AG20443 (cell line): ENCODE measurements at regions not wholly inside any gene's neighbourhood (a gene's known extent, or its start where the extent isn't known, plus 50 kb on each side); places are given as distances from the start of the nearest gene placed in this dataset.

Source experiments
- DNase-seq: peaks from one replicate; pipeline ENCODE4 v3.0.0; 2012; ENCODE audit warnings: low spot score, mixed read lengths

DNA sequence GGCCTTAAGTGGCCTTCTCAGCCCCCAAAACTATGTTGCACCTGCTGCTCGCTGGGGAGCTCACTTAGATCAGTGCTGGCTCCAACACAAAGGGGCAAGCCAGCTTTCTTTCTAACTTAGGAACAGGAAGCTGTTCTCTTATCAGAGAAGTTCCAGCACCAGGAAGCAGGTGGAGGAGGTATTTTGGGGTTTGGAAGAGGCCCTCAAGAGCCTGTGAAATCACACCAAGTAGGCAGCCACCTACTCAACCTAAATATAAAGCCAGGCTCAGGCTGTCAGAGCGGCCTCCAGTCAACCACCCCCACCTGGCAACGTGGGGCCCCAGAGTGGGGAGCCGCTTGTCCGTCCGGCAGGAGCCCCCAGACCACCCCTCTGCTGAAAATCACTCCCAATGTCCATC is 152.8 kb downstream of the OLFM1 start:
- no peak for DNase-seq

DNA sequence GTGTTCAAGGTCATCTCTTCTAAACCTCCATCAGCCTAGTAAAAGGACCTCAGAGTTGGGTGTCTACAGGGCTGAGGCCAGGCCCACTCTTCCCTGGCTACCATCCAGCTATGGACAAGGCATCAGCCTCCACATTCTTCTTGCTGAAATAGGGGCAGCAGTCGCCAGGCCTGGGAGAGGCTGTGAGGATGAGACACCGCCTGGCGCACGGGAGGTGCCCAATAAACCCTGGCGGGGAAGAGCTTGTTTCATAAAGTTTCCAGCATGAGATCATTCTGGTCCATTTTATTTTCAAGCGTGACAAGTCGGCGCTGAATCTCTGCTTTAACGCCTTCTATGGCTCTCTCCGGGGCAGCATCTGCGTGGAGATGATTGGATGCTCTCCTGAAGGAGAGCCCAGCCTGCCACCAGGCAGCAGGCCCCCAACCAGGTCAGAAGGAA is 153.4 kb downstream of the OLFM1 start:
- DNase-seq: no peak

DNA sequence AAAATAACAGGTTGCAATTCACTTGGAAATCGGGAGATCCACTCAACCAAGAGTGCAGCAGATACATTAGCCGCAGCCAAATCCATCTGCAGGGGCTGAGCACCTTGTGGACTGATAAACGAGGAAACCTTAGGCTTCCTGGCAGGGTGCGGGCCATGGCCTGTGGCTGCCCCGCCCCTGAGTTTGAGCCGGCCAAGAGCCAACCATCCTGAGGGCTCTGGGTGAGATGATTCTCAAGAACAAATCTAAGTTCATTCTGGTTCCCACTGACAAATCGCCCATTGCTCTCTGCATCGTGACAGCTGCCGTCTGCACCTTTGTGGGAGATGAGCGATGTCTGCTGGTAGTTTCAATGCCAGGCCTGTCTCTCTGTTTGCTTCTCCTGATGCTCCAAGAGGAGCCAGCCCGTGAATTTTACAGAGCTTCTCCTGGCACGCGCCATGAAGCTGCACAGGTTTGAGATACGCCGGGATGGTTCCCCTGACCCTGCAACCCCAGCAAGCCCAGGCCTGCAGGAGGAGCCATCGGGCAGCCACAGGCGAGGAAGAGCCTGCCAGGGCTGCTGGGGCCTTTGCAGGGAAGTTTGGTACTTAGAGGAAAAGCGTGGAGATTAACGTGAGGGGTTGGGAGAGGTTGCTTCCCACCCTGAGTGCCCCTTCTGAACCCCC is 154.0 kb downstream of the OLFM1 start:
- no peak for DNase-seq

DNA sequence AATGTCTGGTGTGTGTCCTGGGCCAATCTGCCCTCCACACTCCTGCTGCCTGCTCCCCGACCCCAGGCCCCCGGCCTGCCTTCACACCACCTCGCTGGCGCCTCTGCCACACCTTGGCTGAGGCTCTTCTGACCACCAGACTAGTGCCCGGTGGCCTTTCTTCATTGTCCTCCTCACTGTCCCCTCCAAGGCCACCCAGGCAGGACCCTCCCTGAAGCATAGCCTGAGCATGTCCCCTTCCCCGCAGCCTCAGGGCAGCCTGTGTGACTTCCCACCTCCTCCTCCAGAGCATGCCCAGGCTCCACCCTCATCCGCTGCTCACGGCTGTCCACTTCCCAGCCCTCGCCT is 154.6 kb downstream of the OLFM1 start:
- no peak for DNase-seq

DNA sequence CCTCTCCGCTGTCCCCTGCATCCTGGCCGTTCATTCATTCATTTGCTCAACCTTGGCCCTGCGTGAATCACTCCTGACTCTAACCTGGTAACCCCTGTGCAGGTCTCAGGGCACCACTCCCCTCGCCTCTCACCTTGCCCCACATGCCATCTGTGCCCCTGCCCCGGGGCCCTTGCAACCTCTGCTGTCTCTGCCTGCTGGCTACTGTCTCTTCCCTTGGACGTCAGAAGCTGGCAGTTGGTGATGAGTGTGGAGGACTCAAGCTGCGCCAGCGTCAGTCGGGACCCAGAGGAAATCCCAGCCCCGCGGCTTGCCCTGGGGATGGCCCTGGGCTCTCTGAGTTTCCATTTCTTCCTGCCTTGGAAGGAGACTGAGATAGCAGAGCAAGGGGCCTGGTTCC is 154.9 kb downstream of the OLFM1 start:
- no peak for DNase-seq

DNA sequence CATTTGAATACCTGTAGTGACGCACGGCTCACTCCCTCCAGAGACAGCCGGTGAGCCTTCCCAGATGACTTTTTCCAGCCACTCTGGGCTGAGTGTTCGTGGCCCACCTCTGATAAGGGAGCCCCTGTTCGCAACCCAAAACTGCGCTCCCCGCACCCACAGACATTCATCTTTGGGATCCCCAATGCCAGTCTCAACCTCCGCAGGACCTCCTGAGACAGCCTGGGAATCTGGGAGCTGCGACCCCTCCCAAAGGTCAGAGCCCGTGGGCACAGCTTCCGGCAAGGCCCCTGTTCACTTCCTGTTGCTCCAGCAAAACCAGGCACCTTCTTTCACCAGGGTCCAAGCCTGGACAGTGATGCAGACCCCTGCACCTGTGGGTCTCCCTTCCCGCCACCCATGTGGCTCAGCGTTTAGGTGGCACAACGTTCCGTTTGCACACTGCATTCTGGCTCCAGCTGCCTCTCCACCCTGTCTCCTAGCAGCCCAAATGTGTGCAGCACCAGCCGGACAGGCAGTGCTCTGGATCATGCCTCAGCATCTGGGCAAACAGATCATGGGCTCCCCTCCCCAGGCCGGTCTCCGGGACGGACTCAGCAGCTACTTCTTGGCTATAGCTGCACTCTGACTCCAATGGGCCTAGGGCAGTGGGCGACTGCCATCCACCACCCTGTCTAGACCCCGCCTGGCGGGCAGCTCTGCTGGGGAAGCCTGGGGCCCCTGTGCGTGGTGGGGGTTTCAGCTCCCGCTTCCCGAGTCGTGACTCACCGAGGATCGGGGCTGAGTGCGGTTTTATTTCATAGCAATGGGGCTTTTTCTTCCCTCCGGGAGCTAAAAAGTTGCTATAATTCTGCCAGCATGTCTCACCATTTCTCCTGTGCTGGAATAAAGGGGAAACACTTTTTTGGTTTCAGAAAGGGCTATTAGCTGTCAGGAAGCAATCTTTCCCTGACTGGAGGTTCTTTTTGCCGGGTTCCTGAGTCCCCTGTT is 156.0 kb downstream of the OLFM1 start:
- no peak for DNase-seq

DNA sequence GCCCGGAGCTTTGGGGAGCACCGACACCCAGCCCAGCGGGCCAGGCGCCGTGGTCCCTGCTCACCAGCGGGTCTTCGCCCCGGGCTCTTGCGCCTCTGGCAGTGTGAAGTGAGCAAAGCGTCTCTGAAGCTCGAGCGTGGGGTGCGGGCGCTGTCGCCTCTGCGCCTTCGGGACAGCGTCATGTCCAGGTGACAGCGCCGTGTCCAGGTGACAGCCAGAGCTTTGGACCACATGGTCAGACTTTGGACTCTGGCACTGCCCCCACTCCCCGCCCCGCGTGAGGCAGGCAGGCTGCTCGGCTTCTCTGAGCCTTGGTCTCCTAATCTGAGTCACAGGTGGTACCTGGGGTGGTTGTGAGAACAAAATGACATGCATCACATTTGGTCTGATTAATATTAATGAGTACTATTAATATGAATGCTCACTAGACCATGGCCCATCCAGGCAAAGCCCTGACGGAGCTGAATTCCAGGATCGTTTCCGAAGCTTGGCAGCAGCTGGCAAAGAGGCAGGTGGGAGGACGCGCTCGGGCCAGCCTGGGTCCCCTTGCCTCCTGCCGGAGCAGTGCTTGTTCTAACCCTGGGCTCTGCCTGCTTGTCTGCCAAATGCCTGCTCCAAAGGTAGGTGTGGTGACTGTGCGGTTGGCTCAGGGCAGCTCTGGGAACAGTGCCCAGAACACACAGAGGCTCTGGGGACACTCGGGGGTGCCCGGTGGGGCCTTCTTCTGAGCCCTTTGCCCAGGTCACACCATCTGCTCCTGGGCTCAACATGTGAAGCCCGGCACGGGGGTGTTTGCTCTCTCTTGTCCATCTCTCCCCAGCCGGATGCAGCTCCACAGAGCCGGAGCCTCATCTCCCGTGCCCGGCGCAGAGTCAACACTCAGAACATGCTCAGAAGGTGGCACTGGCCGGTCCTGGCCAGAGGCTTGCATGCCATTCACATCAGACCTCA is 157.1 kb downstream of the OLFM1 start:
- DNase-seq: no peak

DNA sequence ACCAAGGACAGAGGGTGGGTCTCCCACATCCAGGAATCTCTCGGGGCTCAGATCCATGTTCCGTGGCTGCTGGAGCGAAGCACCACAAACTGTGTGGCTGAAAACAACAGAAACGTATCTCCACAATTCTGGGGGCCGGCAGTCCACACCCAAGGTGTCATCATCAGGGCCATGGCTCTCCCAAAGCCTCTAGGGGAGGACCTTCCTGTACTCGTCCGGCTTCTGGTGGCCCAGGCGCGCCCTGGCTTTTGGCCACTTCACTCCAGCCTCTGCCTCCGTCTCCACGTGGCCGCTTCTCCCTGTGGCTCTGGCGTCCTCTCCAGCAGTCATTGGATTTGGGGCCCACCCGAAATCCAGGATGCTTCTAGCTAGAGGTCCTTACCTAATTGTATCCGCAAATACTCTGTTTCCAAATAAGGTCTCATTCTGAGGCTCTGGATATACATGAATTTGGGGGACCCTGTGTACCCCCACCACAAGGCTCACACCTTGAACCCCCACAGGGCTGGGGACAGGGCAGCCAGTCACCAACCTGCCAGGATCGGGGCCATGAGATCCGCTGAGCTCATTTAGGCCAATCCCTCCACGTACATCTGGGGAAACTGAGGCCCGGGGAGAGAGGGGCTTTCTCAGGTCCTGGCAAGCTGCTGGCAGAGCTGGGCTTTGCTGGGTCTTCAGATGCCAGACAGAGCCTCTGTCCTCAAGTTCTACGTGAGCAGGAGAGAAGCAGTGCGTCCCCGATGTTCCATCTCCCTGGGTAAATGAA is 158.2 kb downstream of the OLFM1 start:
- no peak for DNase-seq

DNA sequence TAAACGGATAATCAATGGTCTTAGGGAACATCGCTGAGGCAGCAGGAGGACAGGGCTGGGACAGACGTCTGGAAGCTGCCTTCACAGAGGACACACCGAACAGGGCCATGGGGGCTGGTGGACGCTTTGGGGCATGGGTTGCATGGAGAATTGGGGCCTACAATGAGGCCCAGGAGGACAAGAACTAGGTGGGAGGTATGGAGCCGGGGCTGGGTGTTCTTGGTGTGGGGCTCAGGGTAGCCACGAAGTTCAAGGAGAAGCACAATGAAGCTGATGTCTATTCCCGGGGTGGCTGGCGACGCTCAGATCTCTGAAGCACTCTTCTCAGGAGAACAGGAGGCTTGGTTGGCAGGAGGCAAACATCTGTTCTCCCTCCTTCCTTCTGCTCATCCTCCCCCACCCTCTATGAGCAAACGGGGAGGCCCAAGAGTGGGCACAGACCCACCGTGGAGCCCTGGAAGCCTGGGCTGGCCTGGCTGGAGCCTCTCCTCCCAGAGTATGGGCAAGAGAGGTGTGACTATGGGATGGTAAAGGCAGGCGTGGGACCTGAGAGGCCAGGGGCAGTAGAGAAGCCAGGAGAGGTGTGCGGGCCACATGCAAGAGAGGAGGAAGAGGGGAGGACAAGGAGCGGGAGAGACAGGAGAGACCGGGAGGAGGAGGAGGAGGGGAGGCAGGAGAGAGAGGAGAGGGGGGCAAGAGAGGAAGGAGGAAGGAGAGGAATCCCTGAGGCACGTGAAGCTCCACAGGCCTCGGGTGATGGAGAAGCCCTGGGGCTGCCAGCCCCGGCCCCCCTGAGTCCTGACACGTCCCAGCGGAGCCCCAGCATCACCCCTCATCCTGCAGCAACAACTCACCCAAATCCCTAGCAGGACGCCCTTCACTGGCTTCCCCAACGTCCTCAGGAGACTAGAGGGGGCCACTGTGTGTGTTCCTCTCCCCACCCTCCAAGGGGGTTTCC is 159.1 kb downstream of the OLFM1 start:
- DNase-seq: no peak

DNA sequence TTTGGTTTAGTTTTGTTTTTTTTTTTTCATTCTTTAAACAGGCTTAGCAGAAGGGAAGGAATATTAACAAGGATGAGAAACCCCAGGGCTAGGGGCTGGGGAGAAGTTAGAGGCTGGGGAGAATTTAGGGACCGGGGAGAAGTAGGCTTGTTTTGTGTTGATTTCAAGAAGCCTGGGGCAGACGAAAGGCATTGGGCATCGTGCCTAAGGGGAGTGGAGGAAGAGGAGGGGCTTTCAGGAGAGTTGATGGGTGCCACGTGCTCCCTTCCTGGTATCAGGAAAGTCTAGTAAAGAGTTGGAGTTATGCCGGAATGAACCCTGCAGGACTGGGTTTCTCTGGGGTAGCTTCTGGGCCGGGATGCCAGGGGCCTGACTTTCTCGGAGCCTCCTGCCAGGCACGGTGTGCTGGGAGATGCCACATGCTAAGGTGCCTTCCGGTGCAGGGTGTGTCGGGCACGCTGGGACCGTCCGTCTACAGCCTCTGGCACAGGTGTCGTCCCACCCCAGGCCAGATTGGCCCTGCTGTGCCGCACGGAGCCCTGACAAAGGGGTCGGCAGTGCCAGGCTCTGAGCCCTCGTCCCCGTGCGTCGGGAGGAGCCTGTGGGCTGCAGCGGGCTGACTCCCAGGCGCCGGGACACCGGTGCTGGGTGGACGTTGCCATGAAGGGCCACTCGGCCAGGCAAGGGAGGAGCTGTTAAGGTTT is 159.9 kb downstream of the OLFM1 start:
- no peak for DNase-seq

DNA sequence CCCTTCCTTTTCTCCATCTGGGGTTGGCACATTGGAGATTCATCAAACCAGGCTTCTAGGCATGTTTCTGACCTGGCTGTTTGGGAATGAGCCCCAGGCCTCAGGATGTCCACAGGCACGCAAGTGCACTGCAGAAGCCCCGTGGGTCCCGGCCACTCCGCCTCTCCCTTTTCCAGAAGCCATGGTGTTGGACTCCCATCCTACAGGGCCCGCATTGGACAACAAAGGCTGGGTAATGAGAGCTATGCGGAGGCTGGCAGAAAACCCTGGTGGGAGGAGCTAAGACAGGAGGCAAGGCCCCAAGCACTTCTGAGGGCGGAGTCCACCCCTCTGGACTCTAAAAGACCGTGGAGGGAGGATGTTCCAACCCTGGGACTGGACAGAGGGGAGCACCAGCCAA is 160.6 kb downstream of the OLFM1 start:
- DNase-seq: no peak

DNA sequence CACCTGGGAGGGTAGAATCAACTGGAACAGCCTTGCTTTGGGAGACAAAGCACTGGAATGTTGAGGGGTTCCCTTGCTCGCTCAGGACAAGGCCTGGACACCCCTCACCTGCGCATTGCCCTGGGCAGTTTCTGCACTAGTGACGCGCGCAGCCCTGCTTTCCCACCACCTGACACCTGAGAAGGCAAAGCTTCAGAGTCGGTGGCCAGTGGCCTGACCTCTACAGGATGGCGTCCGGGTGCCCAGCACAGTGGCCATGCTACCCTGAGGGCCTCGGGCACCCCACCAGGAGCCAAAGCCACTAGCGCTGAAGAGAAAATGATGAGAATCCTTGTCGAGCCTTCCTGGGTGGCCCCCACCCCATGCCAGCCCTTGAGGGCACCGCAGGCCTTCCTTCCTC is 161.3 kb downstream of the OLFM1 start:
- no peak for DNase-seq

DNA sequence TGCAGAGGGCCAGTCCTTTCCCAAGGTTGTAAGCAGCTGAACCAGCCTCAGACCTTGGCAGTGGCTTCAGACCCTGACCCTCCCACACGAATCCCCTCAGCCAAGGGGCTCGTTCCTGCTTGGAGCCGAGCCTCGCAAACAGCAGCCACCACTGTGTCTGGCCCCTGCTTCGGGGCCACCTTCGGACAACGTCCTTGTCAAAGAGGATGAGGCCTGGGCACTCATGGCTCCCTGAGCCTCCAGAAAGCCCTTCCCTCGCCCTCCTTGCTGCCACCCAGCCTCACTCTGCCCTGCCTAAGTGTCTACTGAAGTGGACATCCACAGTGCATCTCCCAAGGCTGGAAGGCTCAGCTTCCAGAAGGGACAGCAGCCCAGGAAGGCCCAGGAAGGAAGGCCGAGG is 161.7 kb downstream of the OLFM1 start:
- no peak for DNase-seq

DNA sequence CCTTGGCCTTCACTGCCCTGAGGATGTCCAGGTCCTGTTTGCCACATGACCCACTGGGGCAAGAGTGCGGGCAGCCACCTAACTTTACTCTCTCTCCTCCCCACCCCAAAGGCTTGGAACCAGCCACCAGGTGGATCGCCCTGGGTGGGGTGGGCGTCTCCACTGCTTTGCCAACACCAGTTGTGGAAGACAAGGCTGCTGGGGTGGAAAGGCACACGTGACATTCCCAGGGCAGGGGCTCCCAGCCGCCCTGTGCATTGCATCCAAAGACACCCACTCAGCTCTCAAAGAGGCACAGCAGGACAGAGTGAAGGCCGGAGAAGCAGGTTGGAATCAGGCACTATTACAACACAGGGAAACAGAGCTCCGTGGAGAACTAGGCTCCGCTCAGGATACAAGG is 162.2 kb downstream of the OLFM1 start:
- no peak for DNase-seq

DNA sequence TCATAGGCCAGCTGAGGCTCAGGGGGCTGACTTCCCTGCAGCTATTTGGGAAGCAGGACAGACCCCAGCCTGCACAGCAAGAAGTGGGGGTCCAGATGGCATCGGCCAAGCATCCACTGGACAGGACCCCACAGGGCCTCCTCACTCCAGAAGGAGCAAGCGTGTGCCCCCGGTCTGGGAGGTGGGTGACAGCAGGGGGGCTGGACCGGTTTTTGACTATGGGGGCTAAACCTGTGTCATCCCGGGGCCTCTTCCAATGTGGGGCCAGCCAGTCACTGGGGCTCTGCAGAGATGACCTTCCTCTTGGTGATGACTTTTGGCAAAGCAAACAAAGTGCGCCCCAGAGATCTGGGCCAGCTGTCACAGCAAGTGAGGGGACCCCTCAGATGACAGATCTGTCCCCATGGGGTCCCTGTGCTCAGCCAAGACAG is 163.9 kb downstream of the OLFM1 start:
- no peak for DNase-seq

DNA sequence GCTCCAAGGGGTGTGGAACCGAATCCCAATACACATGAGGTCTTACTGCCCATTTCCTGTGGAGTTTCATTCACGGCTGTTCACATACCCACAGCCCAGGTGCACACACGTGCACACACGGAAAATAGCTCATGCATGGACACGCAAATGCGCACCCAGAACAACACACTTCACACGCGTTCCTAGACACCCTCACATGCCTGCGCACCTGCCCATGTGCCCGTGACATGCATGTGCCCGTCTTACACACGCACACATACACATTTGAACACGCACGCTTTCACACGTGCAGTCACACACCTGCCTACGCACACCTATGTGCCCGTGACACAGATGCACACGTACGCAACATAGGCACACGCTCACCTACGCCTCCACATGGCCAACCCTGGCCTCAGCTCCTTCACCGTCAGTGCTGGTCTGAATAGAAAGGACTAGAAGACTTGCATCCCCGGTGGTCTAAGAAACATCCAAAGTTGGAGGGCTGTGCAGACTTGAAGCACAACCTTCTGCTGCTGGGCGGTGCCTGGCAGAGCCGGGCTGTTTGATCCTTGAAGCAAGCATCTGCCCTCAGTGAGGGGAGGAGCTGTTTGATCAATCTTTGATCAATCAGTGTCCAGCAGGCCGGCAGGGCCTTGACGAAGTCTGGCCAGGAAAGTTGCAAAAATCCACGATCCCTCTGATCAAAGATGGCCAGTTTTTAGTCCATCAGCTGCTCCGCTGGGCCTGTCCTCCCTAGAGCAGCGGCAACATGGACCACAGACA is 164.7 kb downstream of the OLFM1 start:
- no peak for DNase-seq

DNA sequence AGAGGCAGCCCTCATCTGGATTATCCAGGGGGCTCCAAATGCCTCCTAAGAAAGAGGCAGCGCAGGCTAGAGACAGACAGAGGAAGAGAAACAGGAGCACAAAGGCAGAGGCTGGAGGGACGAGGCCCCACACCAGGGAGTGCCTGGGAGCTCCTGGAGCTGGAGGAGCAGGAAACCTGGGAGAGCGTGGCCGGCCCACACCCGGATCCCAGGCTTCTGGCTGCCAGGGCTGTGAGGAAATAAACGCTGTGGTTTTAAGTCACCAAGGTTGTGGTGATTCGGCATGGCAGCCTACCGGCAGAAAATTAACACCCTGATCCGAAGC is 165.5 kb downstream of the OLFM1 start:
- peak; percentile 38 for DNase-seq

DNA sequence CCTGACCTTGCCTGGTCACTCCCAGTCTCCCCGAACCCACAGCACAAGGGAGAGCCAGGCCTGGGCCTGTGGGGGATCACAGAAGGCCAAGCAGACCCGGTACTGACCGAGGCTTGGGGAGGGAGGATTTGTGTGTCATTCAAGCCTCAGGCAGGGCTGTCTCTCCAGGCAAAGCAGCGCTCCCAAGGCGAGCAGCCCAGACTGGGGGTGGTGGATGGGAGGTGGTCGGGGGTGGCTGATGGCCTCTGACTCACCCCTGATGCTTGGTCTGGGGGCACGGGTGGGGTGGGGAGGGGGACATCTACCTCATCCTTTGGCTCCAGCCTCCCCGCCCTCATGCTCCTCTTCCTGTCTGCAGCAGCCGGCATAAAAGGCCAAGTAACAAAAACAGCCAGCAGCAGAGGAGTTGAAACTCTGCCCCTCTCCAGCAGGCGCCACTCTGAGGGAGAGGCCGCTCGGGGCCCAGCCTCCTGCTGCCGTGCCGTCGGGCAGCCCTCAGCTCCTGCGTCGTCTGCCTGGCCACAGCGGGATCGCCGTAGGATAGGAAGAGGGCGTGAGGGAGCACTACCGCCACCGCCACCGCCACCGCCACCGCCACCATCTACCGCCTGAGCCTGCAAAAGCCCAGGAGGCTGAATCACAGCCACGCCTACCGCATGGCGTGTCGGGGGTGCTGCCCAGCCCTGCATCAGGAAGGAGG is 166.0 kb downstream of the OLFM1 start:
- peak; percentile 60 for DNase-seq
